IMR-90 (cell line): ENCODE measurements at regions not wholly inside any gene's neighbourhood (a gene's known extent, or its start where the extent isn't known, plus 50 kb on each side); places are given as distances from the start of the nearest gene placed in this dataset.

ENCODE experiments used
- ATAC-seq: fragments of 200-7000 bp; cut with Tn5 transposase; 2 replicates; pipeline ENCODE4 v1.9.1; 2020; ENCODE audit warnings: low read depth, mild to moderate bottlenecking, moderate library complexity
- BruUV-seq: library from RNA; stranded (reverse); fragments of 400-500 nt; replicated peaks from 2 replicates; lab custom pipeline; 2021; lab: Mats Ljungman, UMichigan
- CTCF ChIA-PET: fragments of 300-600 bp; formaldehyde crosslinking; extraction: SDS; loops from one replicate; lab custom pipeline; 2021; ENCODE audit warnings: antibody characterized with exemption; lab: Yijun Ruan, JAX
- POLR2A ChIA-PET: fragments of 300-600 bp; sonication (Branson Sonifier 250); formaldehyde crosslinking; loops from one replicate; lab custom pipeline; 2022; ENCODE audit warnings: antibody characterized with exemption; ENCODE audit not compliant: unreplicated experiment; lab: Charles Lee
- DNase-seq: peaks from one replicate; pipeline ENCODE4 v3.0.0; 2013
- H2AFZ ChIP-seq: replicated peaks from 2 replicates; pipeline ENCODE3; 2013; ENCODE audit warnings: low read length, mild to moderate bottlenecking; ENCODE audit not compliant: poor library complexity
- H2AK5ac ChIP-seq: 2 replicates; pipeline ENCODE4 v1.6.1; 2013; ENCODE audit warnings: low read depth, low read length, inconsistent platforms
- H2AK9ac ChIP-seq: replicated peaks from 2 replicates; pipeline ENCODE3; 2013; ENCODE audit warnings: mild to moderate bottlenecking, low read depth, low read length, moderate library complexity; ENCODE audit not compliant: poor library complexity
- H2BK120ac ChIP-seq: 2 replicates; pipeline ENCODE4 v1.6.1; 2013; ENCODE audit warnings: low read depth, low read length, inconsistent platforms
- H2BK15ac ChIP-seq: 3 replicates; pipeline ENCODE4 v1.6.1; 2013; ENCODE audit warnings: low read depth, low read length, inconsistent platforms
- H2BK20ac ChIP-seq: 2 replicates; pipeline ENCODE4 v1.6.1; 2013; ENCODE audit warnings: low read depth, mild to moderate bottlenecking, inconsistent platforms, low read length, moderate library complexity
- H2BK5ac ChIP-seq: 2 replicates; pipeline ENCODE4 v1.6.1; 2013; ENCODE audit warnings: mild to moderate bottlenecking, low read depth, low read length, inconsistent platforms; ENCODE audit not compliant: poor library complexity, severe bottlenecking
- H3K14ac ChIP-seq: replicated peaks from 2 replicates; pipeline ENCODE4 v1.6.1; 2013; ENCODE audit warnings: low read depth, low read length, inconsistent platforms
- H3K18ac ChIP-seq: 2 replicates; pipeline ENCODE4 v1.6.1; 2013; ENCODE audit warnings: low read depth, low read length, control low read depth
- H3K23ac ChIP-seq: 2 replicates; pipeline ENCODE4 v1.6.1; 2013; ENCODE audit warnings: low read depth, low read length, inconsistent platforms
- H3K27ac ChIP-seq: 2 replicates; pipeline ENCODE4 v1.5.1; 2013; ENCODE audit warnings: mild to moderate bottlenecking, control low read depth, low read length; ENCODE audit not compliant: insufficient read depth
- H3K27me3 ChIP-seq: 2 replicates; pipeline ENCODE4 v1.6.1; 2013; ENCODE audit warnings: low read length; ENCODE audit not compliant: control insufficient read depth, insufficient read depth
- H3K36me3 ChIP-seq: 2 replicates; pipeline ENCODE4 v1.6.1; 2013; ENCODE audit warnings: low read length, mixed read lengths; ENCODE audit not compliant: control insufficient read depth, insufficient read depth
- H3K4ac ChIP-seq: 2 replicates; pipeline ENCODE4 v1.6.1; 2013; ENCODE audit warnings: low read depth, low read length, inconsistent platforms
- H3K4me1 ChIP-seq: 2 replicates; pipeline ENCODE4 v1.6.1; 2013; ENCODE audit warnings: low read length, mixed read lengths; ENCODE audit not compliant: control insufficient read depth, insufficient read depth
- H3K4me2 ChIP-seq: 2 replicates; pipeline ENCODE4 v1.6.1; 2013; ENCODE audit warnings: low read depth, mild to moderate bottlenecking, control low read depth, low read length, moderate library complexity
- H3K4me3 ChIP-seq: 2 replicates; pipeline ENCODE4 v1.5.1; 2013; ENCODE audit warnings: low read depth, mild to moderate bottlenecking, control low read depth, low read length, moderate library complexity; ENCODE audit not compliant: insufficient read depth
- H3K56ac ChIP-seq: 2 replicates; pipeline ENCODE4 v1.6.1; 2013; ENCODE audit warnings: low read length, inconsistent platforms; ENCODE audit not compliant: insufficient read depth; ENCODE audit errors: extremely low read depth
- H3K79me1 ChIP-seq, 2 experiments: 2 replicates each; pipeline ENCODE4 v1.6.1; 2013; ENCODE audit warnings: low read length in 2 of 2, inconsistent platforms in 1 of 2, low read depth in 1 of 2
- H3K9ac ChIP-seq: 2 replicates; pipeline ENCODE4 v1.6.1; 2013; ENCODE audit warnings: low read depth, low read length, control low read depth
- H3K9me1 ChIP-seq: 2 replicates; pipeline ENCODE4 v1.6.1; 2013; ENCODE audit warnings: low read length, inconsistent platforms; ENCODE audit not compliant: insufficient read depth
- H3K9me3 ChIP-seq: 2 replicates; pipeline ENCODE4 v1.6.1; 2013; ENCODE audit warnings: low read length; ENCODE audit not compliant: control insufficient read depth, insufficient read depth
- H4K20me1 ChIP-seq: 2 replicates; pipeline ENCODE4 v1.6.1; 2013; ENCODE audit warnings: low read length, inconsistent platforms; ENCODE audit not compliant: insufficient read depth
- H4K5ac ChIP-seq: 2 replicates; pipeline ENCODE4 v1.6.1; 2013; ENCODE audit warnings: mild to moderate bottlenecking, low read depth, low read length, control low read depth
- H4K8ac ChIP-seq, 2 experiments: 2 replicates each; pipeline ENCODE4 v1.6.1; 2013; ENCODE audit warnings: low read depth in 2 of 2, low read length in 2 of 2, control low read depth in 1 of 2, inconsistent platforms in 1 of 2
- H4K91ac ChIP-seq: 2 replicates; pipeline ENCODE4 v1.6.1; 2013; ENCODE audit warnings: low read depth, low read length, inconsistent platforms; ENCODE audit not compliant: insufficient read depth
- BHLHE40 ChIP-seq: fragments of 150-350 bp; IDR thresholded peaks from 2 replicates; pipeline ENCODE4 v1.6.1; 2016; ENCODE audit warnings: mild to moderate bottlenecking, low read depth, low read length
- CEBPB ChIP-seq: IDR thresholded peaks from 2 replicates; pipeline ENCODE4 v1.6.1; 2012; ENCODE audit warnings: low read depth, low read length, improper control_type of control experiment
- ELK1 ChIP-seq: fragments of 150-350 bp; IDR thresholded peaks from 2 replicates; pipeline ENCODE4 v1.6.1; 2016; ENCODE audit warnings: low read depth, mild to moderate bottlenecking, low read length, moderate library complexity, borderline replicate concordance
- FOS ChIP-seq: fragments of 150-350 bp; IDR thresholded peaks from 2 replicates; pipeline ENCODE4 v1.6.1; 2016; ENCODE audit warnings: low read depth, low read length
- MAFK ChIP-seq: IDR thresholded peaks from 2 replicates; pipeline ENCODE4 v1.6.1; 2012; ENCODE audit warnings: low read depth, low read length, improper control_type of control experiment
- NFE2L2 ChIP-seq: fragments of 150-350 bp; IDR thresholded peaks from 2 replicates; pipeline ENCODE4 v1.6.1; 2016; ENCODE audit warnings: low read depth, mild to moderate bottlenecking, low read length
- POLR2A ChIP-seq: IDR thresholded peaks from 2 replicates; pipeline ENCODE4 v1.6.1; 2012; ENCODE audit warnings: mild to moderate bottlenecking, low read depth, low read length
- RAD21 ChIP-seq: IDR thresholded peaks from 2 replicates; pipeline ENCODE4 v1.6.1; 2012; ENCODE audit warnings: low read length, improper control_type of control experiment
- RFX5 ChIP-seq: IDR thresholded peaks from 2 replicates; pipeline ENCODE4 v1.8.0; 2012; ENCODE audit warnings: low read depth, mild to moderate bottlenecking, low read length, moderate library complexity
- SMC3 ChIP-seq: fragments of 150-350 bp; IDR thresholded peaks from 2 replicates; pipeline ENCODE4 v1.6.1; 2016; ENCODE audit warnings: low read depth, mild to moderate bottlenecking, antibody characterized with exemption, low read length, moderate library complexity
- WGBS, 2 experiments: methylation state at CpG; one replicate each; pipeline versions ENCODE4 v1.1.5 to v1.1.7; 2013; ENCODE audit warnings: missing lambda C conversion rate in 2 of 2; ENCODE audit not compliant: insufficient read length in 1 of 2; ENCODE audit errors: extremely low coverage in 2 of 2; 5-methylcytosine and 5-hydroxymethylcytosine counted together
- dilution Hi-C: fragments of 300-500 bp; cut with HindIII; formaldehyde crosslinking; loops from one replicate; pipeline ENCODE4 v1.14.3; 2018; ENCODE audit warnings: low sequenced_read_pairs; ENCODE audit not compliant: unreplicated experiment
- in situ Hi-C: fragments of 300-500 bp; cut with MboI; formaldehyde crosslinking; loops from 3 replicates; pipeline ENCODE4 v1.14.3; 2019; ENCODE audit warnings: low sequenced_read_pairs, inconsistent platforms, mixed read lengths
- intact Hi-C: fragments of 100-400 bp; cut with micrococcal nuclease; formaldehyde crosslinking; loops from 2 replicates; pipeline ENCODE4 v1.10.0; 2022

- POLR2A ChIA-PET: no interaction called here
- Histone ChIP-seq H2AK9ac (no peak overlapping the region), H3K9ac (no peak overlapping the region), H2AFZ (no peak overlapping the region), H3K9me3 (peaks cover 4% of the 10 kb centered on the region), H3K14ac (no peak overlapping the region), H3K27me3 (no peaks in the 10 kb centered on the region), H3K36me3 (no peaks in the 10 kb centered on the region), H3K23ac (no peak overlapping the region), H2BK15ac (no peak overlapping the region), H3K4me2 (no peak overlapping the region), H3K27ac (no peak overlapping the region), H2BK5ac (no peak overlapping the region), H3K56ac (no peak overlapping the region), H4K20me1 (no peaks in the 10 kb centered on the region), H3K4me3 (no peak overlapping the region), H2AK5ac (no peak overlapping the region), H2BK20ac (no peak overlapping the region), H3K9me1 (no peaks in the 10 kb centered on the region), H2BK120ac (no peak overlapping the region), H3K79me1 (no peaks in the 10 kb centered on the region), H4K5ac (no peak overlapping the region), H4K8ac (no peak overlapping the region), H3K18ac (no peak overlapping the region), H3K4ac (no peak overlapping the region), H3K4me1 (no peaks in the 10 kb centered on the region), H4K91ac (no peak overlapping the region)
- CTCF ChIA-PET: no interaction called here
- no peak for TF ChIP-seq MAFK
- no peak for TF ChIP-seq ELK1
- no peak for TF ChIP-seq CEBPB
- TF ChIP-seq BHLHE40: no peak
- TF ChIP-seq FOS: no peak
- no peak for TF ChIP-seq RAD21
- TF ChIP-seq POLR2A: no peak
- no peak for TF ChIP-seq SMC3
- no peak for TF ChIP-seq RFX5
- TF ChIP-seq NFE2L2: no peak
- ATAC-seq: no peak
- dilution Hi-C loops: no loop called here
- no CpG with 5 or more reads among the region's 5 CpGs for WGBS, 2 experiments
- in situ Hi-C loops: no loop called here
- BruUV-seq: no TSS peak
- DNase-seq: no peak
- intact Hi-C loops: no loop called here
These were observed 138.2 kb upstream of the SMARCA2 start for GRCh38 chr9:1876891-1877496.
